ENCODE measurements at regions not wholly inside any gene's neighbourhood (a gene's known extent, or its start where the extent isn't known, plus 50 kb on each side); places are given as distances from the start of the nearest gene placed in this dataset.

DNA sequence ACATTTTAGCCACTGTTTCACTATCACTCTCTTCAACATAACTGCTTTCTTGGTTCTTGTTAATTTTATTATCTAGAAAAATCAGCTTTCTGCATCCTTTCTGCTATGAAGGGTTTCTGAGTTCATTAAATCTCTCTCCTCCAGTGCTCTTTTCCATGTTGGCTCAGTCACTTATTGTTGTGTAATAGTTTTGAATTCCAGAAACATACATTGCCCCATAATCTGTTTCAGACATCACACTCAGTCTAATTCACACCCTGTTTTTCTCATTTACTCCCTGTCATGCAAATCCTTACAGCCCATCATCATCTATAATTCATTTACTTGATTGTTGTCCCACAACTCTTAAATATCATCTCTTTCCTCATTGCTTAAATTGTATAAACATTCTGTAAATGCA is 176.1 kb upstream of the CDH12 start:
- CTCF ChIA-PET: no interaction called here
- no peak overlapping the region for H3K27ac ChIP-seq
- POLR2A ChIA-PET (ENCODE audit: low non-redundant PET): no interaction called here
- TF ChIP-seq, protein P1, sequence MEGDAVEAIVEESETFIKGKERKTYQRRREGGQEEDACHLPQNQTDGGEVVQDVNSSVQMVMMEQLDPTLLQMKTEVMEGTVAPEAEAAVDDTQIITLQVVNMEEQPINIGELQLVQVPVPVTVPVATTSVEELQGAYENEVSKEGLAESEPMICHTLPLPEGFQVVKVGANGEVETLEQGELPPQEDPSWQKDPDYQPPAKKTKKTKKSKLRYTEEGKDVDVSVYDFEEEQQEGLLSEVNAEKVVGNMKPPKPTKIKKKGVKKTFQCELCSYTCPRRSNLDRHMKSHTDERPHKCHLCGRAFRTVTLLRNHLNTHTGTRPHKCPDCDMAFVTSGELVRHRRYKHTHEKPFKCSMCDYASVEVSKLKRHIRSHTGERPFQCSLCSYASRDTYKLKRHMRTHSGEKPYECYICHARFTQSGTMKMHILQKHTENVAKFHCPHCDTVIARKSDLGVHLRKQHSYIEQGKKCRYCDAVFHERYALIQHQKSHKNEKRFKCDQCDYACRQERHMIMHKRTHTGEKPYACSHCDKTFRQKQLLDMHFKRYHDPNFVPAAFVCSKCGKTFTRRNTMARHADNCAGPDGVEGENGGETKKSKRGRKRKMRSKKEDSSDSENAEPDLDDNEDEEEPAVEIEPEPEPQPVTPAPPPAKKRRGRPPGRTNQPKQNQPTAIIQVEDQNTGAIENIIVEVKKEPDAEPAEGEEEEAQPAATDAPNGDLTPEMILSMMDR (conservative IDR thresholded peaks at IDR 0.05; ENCODE audit: low read depth): no peak
- DNase-seq (ENCODE audit: low spot score): no peak

DNA sequence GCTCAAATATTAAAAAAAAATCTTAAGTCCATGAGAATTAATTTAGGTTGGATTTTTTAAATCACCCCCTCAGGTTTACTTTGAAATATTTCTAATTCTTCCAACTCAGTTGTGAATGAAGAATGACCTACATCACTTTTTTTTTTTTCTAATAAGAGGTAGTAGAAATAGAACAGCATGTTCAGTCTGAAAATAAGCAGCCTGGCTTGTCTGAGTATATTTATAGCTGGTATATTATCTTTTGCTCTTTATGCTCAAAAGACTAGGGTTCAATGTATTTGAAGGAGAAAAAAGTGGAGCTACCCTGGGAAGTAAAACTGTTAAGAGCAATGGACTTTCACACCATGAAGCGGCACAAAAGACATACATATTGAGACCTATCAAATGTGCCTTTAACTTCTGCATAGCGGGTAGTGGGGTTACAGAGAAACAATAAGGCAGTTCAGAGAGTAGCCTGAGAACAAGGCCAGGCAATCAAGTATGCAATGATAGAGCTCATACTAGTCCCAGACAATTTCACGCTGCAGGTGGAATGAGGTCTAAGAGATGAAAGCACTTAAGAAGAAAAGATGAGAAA is 175.4 kb upstream of the CDH12 start:
- no peak overlapping the region for H3K27ac ChIP-seq
- ChIA-PET POLR2A (ENCODE audit: low non-redundant PET) (no interaction called here), CTCF (interaction anchor here (0.6 kb wide), 1 partner anchor 1463 kb away, joined by 7 read pairs; no protein-coding TSS in a partner anchor)
- TF ChIP-seq, protein P1 (conservative IDR thresholded peaks at IDR 0.05; ENCODE audit: low read depth): no peak
- DNase-seq (ENCODE audit: low spot score): no peak

DNA sequence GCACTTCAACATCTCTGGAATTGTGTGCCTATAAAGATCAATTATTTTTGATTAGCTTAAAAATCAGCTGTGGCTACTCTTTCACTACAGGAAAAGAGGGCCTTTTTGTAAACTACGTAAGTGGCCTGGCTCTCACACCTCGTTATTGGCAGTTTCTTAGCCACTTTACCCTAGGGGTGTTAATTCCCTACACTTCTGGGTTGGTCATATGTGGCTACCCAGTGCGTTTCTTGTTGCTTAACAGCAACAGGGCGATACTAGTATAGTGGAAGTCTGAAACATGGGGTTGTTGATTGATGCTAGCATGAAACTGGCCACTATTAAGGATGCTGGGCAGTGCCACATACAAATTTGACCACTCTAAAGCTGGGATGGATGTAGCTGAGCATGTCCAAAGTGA is 174.7 kb upstream of the CDH12 start:
- CTCF ChIA-PET: no interaction called here
- H3K27ac ChIP-seq: no peak overlapping the region
- TF ChIP-seq, protein P1 (conservative IDR thresholded peaks at IDR 0.05; ENCODE audit: low read depth): no peak
- POLR2A ChIA-PET (ENCODE audit: low non-redundant PET): no interaction called here
- DNase-seq (ENCODE audit: low spot score): no peak

DNA sequence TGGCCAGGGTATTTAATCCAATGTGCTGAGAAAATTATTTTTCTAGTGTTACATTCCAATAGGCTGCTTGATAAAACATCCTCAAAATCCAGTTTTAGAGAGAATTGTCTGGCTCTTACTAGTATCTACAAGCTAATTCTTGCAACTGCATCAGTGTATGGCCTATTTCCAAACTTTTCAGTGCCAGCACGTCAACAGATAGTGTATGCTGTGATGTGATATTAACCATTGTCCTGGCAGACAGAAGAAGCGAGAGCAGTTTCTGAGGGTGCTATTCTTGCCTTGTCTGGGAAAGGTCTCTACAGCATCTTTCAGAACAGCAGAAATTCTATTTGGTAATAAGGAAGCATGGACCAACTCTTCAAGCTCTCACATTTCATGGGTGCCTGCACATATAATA is 174.2 kb upstream of the CDH12 start:
- TF ChIP-seq, protein P1 (conservative IDR thresholded peaks at IDR 0.05; ENCODE audit: low read depth): no peak
- DNase-seq (ENCODE audit: low spot score): no peak
- ChIA-PET CTCF (no interaction called here), POLR2A (ENCODE audit: low non-redundant PET) (no interaction called here)
- no peak overlapping the region for H3K27ac ChIP-seq

DNA sequence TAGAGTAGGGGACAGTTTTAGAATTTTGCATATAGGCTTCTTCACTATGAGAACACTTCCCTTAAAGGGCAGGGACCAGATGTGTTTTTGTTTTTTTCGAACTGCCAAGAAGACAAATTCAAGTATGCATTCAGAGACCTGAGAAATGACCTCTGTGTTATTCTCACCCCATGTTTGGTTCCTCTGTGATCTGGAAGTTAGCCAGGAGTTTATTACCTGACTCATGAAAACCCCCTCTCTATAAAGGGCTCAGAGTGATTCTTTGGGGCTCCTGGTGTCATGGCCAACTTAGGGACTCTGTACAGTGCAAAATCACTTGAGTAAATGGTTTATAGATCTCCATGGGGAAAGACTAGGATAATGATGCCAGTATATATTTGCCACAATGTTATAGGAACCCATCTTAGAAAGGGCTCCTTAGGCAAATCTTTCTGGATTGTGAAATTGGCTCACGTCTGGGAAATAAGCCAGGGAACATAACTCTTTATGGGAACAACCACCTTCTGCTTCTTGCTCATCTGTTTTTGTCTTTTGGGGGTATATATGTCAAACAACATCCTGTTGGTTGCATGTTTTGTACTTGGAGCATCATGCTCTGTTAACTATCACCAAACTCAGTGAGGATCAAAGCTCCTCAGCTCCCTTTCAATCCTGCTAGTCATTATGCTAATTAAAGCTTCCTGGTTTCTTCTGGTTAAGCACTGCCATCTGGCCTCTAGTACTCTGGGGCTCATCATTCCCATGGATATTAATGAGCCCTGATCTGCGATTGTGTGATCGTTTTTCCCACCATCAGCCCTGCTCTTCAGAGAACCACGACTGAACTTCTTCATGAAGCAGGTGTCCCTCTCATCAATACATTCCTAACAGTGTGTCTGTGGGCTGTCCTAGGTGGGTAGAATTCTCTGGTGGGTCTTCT is 173.4 kb upstream of the CDH12 start:
- TF ChIP-seq, protein P1 (conservative IDR thresholded peaks at IDR 0.05; ENCODE audit: low read depth): no peak
- ChIA-PET POLR2A (ENCODE audit: low non-redundant PET) (no interaction called here), CTCF (no interaction called here)
- no peak overlapping the region for H3K27ac ChIP-seq
- DNase-seq (ENCODE audit: low spot score): no peak

DNA sequence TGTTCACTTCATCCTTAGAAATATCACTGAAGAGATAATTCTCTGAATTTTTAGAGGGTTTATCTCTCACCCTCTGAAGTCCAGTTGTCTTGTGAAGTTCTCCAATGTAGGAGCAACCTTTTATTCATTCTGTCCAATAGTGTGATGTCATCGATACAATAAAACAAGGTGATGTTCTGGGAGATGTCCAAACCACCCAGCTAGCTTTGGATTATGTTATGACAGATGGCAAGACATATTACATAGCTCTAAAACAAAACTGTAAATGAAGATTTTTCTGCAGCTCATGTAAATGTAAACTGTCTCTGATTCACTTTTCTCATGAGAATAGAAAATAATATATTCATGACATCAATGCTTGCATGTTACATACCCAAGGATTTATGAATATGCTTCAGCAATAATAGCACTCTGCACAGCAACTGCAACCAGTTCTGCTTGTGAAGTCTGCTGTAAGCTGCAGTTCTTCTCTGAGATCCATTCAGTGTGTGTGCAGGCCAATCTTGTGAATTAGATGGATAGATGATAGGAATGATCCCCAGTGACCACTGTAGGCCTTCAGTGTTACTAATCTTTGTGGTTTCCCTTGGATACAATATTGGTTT is 172.6 kb upstream of the CDH12 start:
- DNase-seq (ENCODE audit: low spot score): no peak
- H3K27ac ChIP-seq: no peak overlapping the region
- POLR2A ChIA-PET (ENCODE audit: low non-redundant PET): no interaction called here
- TF ChIP-seq, protein P1 (conservative IDR thresholded peaks at IDR 0.05; ENCODE audit: low read depth): no peak
- CTCF ChIA-PET: interaction anchor here (0.7 kb wide), 1 partner anchor 10 kb away, joined by 4 read pairs; no protein-coding TSS in a partner anchor
